PC-3 (cell line): ENCODE measurements at regions not wholly inside any gene's neighbourhood (a gene's known extent, or its start where the extent isn't known, plus 50 kb on each side); places are given as distances from the start of the nearest gene placed in this dataset.

Source experiments
- CTCF ChIP-seq: fragments of 300-600 bp; sonication (generic); conservative IDR thresholded peaks from 2 replicates; pipeline ENCODE4 v1.5.1; 2017; ENCODE audit warnings: antibody characterized with exemption, low read depth, mild to moderate bottlenecking, low read length
- EZH2 ChIP-seq: fragments of 300-600 bp; sonication (generic); IDR thresholded peaks from one replicate; pipeline ENCODE4 v1.6.1; 2017; ENCODE audit warnings: antibody characterized with exemption, mild to moderate bottlenecking, low read length; ENCODE audit not compliant: unreplicated experiment

DNA sequence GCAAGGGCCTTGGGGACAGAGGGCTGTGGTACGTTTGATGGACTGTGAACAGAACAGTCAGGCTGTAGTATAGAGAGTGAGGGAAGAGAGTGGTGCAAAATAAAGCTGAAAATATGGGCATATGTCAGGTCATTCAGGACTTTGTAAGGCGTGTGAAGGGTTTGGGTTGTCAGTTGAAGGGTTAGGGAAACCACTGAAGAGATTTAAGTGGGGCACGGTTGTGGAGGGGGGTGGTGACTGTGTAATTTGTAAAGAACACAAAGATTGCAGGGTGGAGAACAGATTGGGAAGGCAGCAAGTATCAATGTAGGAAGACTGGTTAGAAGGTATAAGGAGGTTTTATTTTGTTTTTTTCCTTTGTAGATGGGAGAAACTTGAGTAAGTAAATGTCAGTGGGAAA lies 349.8 kb downstream of the DLEU7 start:
- no peak for TF ChIP-seq CTCF
- TF ChIP-seq EZH2: no peak
